ENCODE measurements at regions not wholly inside any gene's neighbourhood (a gene's known extent, or its start where the extent isn't known, plus 50 kb on each side); places are given as distances from the start of the nearest gene placed in this dataset.
"Not testable (repeated sequence)": the region's sequence is repeated elsewhere in the genome, so short reads cannot be mapped to it uniquely, and the experiment has no call there.

DNA sequence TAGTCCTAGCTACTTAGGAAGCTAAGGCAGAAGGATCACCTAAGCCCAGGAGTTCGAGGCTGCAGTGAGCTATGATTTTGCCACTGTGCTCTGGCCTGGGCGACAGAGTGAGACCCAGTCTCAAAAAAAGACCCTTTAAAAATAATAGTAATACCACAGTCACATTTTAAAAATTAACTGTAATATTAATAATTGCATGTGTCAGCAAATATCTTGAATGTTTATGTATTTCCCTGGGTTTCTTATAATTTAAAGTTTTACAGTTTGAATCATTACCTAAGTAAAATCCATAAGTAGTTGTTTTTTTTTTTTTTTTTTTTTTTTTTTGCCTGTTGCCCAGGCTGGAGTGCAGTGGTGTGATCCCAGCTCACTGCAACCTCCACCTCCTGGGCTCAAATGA is 69.2 kb downstream of the LYZL2 start:
- DNase-seq, result no peak

DNA sequence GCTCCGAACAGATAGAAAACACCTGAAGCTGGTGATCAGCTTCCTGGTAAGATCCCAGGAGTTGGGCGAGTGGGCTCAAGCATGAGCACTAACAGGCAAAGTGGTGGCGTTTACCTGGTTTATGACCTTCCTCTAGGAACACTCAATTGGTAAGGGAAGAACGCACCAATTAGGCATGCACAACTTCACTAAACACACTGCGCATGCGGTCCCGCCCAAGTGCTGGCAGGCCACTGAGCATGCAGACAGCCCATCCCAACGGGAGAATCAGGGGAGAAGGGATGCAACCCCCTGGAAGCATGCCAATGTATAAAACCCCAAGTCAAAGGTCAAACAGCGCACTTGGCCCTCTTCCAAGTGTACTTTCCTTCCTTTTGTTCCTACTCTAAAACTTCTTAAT is 70.4 kb downstream of the LYZL2 start:
- DNase-seq, result no peak

DNA sequence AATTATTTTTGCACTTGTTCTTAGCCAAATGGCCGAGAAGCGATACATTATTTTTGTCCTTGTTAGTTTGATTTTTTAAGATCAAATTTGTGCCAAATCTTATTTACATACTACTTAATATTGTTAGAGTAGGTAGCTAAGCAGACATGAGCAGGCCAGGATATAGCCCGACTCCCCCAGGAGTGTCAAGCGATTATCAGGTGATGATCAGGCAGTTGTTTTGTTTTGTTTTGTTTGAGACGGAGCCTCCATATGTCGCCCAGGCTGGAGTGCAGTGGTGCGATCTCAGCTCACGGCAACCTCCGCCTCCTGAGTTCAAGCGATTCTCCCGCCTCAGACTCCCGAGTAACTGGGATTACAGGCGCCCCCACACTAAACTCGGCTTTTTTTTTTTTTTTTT is 71.1 kb downstream of the LYZL2 start:
- no peak for DNase-seq

DNA sequence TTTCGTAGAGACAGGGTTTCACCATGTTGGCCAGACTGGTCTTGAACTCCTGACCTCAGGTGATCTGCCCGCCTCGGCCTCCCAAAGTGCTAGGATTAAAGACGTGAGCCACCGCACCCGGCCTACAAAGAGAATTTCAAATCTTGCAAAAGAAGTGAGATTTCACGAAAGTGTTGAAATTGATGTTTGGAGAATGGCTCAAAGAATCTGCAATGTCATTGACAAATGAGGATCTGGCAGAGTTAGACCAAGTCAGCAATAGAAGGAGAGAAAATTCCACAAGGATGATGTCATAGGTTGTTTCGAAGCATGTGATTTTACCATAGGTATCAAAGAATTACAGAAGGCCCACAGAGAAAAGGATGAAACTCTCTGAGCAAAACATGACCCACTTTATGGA is 71.7 kb downstream of the LYZL2 start:
- DNase-seq, result peak; percentile 47

DNA sequence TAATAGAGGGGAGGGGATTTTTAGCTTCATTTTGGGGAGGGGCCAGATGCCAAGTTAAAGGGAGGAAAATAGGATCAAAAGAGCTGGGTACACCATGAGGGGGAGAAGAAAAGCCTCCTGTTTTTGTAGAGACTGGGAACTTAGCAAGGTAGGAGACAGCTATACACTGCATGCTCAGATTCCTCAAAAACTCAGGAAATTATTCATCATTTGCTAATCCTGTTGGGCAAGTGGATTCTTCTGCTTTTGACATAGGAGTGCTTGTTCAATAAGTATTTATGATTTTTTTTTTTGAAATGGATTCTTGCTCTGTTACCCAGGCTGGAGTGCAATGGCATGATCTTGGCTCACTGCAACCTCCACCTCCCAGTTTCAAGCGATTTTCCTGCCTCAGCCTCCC is 73.4 kb downstream of the LYZL2 start:
- no peak for DNase-seq

DNA sequence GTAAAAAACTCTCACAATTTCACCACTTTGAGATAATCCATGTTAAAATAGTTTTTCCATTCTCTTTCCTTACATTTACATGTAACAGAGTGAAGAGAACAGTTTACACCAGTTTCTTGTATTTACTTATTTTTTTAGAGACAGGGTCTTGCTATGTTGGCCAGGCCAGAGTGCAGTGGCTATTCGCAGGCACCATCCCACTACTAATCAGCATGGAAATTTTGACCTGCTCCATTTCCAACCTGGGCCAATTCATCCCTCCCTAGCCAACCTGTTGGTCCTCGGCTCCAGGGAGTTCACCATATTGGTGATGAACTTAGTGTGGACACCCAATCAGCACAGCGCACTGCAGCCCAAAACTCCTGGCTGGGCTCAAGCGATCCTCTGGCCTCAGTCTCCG is 74.1 kb downstream of the LYZL2 start:
- DNase-seq, result no peak

DNA sequence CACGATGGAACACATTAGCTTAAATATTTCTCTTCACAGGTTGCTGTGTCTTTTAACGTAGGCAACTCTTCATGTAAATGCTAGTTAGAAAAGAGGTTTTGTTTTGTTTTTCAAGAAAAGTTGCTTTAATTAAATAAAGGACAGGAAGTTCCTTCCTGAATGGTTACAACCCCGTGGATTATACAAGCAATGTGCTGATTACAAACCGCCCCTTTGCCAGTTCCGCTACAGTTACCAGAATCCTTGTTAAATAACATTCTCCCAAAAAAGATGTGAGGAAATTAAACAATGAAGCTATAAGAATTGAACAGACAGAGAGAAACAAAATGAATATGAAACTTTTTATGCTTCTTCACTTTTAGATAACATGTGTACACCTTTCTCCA is 75.1 kb downstream of the LYZL2 start:
- DNase-seq, result no peak

DNA sequence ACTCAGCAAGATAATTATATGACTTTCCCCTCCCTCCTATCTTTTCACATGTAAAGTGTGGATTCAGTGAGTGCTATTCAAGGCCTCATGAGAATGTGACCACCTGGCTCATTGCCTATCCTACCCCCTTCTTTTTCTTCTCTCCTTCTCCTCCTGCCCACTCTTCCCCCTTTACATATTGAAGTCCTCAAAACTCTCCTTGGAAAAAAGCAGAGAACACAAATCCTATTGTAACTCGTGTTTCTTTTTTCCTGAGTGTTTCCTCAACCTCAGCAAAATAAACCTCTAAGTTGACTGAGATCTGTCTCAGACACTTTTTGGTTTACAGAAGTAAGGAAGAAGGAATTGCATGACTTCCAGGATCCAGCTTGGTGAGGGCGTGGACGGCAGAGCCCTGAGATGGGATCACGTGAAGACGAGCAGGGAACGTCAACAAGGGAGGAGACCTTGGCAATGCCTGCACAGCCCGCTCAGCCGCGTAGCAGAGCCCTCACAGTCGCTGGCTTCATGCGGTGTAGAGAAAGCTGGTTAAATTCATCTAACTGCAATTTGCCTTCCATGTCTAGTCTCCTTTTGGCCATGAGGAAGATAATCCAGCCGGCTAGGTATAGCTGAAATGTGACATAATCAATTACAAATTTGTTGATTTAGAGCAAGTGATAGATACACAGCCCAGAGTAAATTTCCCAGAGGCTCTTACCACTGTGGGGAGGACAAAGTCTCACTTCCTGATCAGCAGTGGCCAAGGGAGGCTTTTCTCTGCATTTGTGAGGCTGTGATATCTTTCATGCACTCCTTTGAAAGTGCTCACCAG is 75.7 kb downstream of the LYZL2 start:
- DNase-seq, result peak; percentile 65

DNA sequence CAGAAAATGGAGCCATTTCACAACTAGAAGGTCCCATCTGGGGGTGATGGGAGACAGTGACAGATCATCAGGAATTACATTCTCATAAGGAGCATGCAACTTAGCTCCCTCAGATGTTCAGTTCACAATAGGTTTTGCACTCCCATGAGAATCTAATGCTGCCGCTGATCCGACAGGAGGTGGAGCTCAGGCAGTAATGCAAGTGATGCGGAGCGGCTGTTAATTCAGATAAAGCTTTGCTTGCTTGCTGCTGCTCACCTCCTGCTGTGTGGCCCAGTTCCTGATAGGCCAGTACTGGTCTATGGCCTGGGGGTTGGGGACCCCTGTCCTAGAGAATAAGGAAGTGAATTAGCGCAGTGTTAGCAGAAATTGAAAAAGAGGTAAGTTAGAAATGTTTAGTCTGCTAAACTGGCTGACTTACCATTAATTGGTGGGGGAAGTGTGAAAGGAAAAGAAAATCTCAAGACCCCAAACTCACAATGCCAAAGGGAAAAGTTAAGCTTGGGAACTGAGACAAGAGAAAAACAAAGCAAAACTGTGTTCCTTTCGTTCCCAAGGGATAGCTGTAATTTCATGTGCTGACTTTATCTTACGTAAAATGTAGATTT is 76.4 kb downstream of the LYZL2 start:
- peak; percentile 82 for DNase-seq

DNA sequence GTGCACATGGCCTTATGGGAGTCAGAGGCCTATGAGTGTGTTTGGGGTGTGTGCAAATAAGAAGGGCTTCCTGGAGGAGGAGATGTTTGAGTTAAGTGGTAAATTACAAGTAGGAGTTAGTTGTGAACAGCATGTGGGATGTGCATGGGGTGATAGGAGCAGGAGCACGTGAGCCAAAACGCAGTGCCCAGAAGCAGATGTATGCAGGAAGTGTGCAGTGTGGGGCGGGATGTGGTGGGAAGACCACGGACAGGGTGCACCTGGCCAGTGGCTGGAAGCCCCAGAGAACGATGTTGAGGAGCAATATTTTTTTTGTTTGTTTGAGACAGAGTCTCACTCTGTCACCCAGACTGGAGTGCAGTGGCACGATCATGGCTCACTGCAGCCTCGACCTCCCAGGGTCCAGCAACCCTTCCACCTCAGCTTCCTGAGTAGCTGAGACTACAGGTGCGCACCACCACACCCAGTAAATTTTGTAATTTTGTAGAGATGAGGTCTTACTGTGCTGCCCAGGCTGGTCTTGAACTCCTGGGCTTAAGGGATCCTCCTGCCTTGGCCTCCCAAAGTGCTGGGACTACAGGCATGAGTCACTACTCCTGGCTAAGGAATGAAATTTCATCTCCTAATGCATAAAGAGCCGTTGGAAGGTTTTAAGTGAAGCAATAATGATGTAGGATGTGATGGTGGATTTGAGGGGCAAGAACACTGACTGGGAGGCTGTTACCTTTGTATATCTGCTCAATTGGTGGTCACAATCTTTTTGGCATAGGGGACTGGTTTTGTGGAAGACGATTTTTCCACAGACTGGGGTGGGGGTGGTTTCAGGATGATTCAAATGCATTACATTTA is 78.4 kb downstream of the LYZL2 start:
- DNase-seq, result no peak

DNA sequence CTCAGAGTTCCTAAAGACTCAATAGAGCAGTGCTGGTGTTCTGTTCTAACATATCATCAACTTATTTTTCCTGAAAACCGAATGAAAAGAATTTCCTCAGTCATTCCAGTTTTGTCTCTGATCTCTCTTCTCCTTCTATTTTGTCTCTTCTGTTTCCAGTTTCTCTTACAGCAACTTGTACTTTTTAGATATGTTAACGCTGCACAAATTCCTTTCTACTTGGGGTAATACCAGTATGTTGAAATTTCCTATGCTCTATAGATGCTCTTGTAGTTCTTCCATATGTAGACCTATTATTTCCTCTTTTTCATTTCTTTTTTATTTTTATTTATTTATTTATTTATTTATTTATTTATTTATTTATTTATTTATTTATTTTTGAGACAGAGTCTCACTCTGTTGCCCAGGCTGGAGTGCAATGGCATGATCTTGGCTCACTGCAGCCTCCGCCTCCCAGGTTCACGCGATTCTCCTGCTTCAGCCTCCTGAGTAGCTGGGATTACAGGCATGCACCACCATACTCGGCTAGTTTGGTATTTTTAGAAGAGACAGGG is 80.3 kb downstream of the LYZL2 start:
- DNase-seq, result not testable (repeated sequence)

DNA sequence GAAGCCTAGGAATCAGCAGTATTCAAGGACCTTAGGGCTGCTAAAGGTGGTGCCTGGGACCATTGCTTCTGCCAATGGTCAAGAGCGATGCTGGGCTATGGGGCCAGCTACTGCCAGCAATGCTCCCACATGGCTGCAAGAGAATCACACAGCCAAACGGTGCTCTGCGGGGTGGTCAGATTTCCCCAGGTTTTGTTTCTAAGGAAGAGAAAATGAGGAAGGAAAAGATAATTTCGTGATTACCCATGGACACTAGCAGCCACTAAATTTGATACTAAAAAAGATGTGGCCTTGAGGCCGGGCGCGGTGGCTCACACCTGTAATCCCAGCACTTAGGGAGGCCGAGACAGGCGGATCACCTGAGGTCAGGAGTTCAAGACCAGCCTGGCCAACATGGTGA is 83.0 kb downstream of the LYZL2 start:
- no peak for DNase-seq

DNA sequence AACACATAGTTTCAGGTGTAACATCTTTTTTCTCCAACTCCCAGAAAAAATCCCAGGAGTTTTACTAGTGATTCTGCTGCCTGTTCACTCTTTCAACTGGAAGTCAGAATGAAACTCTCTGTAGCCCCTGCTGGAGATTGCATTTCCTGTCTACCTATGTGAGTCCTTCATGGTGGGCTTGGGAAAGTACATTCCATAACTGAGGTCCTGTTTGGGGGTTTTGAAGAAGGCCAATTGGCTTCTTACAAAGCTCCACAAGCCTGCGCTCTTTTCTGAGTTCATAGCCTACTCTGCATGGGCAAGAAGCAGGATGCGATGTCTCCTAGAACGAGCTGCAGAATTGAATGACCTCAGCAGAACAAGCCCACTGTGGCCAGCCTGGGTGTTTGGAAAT is 86.7 kb downstream of the LYZL2 start:
- DNase-seq, result no peak

DNA sequence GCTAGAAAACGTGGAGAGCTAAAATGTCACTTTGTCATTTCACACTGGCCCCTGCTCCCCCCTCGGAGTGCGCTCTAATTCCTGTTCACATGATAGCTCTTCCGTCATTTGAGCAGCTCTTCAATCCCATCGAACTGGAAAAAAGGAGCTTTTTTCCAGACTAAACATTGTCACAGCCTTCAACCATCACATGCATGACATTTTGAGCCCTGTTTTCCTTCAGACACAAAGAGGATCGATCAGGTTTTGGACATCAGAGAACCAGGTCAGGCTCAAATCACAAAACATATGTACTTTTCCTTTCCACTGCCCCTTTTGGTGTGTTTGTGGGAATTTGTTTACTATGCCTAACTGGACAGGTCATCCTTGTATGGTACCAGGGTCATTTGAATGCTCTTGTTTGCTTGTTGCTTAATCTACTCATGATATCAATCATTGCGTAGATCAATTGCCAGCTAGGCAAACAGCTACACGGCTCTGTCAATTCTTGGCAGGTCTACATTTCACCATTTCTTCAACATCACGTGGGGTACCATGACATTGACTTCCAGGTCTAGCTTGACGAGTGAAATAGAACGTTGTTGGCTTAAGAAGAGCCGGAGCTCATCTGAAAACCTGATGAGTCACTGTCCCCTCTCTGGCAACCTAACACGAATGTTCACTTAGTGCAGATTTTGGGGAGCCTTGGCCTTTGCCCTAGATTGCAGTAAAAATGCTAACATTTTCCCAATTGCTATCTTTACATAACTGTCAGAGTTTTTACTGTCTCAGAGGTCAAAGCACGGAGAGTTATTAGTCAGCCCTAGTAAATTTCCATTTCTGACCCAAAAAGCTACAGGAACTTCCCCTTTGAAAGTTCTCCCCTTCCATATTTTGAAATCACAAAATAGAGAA is 87.3 kb downstream of the LYZL2 start:
- peak; percentile 44 for DNase-seq

DNA sequence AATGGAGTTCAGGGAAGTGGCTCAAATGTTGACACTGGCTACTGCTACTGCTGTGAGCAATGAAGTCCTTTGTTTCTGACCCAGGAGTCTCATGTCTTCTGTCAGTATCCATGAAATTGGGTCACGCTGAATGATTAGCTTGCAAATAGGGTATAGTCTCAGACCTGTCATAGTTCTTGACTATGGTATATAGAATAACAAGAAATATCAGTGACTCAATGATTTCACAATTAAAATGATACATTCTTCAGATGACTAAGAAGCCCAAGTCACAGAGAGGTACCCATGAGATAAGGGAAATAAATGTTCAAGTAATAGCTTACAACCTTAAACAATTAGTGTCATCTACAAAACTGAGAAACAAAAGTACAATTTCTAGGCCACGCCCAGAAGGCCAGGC is 89.3 kb downstream of the LYZL2 start:
- DNase-seq, result no peak

DNA sequence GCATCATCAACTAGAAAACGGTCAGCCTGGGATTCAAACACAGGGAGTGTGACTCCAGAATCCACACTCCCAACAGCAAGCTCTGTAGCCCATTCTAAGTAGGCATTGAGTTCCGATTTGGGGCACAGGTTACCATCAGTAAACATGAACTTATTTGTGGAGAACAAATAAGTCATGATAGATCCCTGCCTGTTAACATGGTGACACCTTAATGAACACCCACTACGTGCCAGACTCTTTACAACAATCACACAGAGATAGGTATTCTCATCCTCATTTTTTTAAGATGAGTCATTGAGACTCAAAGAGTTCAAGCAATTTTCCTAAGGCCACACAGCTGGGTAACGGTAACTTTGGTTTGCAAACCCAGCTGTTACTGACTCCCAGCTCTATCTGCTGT is 91.5 kb downstream of the LYZL2 start:
- DNase-seq, result no peak

DNA sequence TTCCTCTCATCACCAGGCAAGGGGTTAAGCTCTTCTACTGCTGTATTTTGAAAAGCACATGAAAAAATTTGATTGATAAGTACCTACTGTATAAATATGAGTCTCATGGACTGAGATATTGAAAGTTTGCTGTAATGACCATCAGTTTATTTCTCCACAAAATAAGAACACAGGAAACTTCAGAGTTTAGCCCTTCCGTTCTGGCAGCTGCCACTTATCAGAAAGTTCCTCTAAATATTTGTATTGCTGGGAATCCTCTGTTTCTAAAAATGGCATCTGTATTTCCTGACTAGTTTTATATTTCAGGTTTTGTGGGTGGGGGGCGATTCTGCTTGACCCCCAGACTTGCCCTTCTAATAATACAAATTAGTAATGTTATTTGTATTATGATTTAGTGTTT is 92.0 kb downstream of the LYZL2 start:
- no peak for DNase-seq

DNA sequence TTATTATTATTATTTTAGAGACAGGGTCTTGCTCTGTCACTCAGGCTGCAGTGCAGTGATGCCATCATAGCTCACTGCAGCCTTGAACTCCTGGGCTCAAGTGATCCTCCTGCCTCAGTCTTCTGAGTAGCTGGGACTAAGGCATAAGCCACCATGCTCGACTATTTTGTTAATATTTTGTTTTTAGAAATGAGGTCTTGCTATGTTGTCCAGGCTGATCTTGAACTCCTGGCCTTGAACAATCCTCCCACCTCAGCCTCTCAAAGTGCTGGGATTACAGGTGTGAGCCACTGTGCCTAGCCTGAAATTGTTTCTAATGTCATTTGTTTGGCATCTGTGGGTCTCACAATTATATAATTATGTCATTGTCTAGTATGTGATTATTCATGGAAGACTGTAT is 92.4 kb downstream of the LYZL2 start:
- DNase-seq, result not testable (repeated sequence)

DNA sequence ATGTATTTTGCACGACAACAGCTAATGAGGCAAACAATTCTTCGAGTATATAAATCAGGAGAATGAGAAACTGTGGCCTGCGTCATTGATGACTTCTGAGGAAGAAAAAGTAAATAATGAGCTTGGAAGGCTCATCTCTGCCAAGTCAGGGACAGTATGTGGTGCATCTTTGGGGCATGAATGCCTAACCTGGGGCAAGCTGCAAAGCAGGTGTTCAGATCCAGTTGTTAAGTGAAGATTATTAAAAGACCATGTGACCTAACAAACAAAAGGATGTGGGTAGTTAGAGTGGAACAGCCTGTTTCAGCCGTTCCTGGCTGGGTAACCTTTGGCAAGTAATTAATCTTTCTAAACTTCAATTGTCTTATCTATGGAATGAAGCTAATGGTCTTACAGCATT is 93.0 kb downstream of the LYZL2 start:
- DNase-seq, result no peak

DNA sequence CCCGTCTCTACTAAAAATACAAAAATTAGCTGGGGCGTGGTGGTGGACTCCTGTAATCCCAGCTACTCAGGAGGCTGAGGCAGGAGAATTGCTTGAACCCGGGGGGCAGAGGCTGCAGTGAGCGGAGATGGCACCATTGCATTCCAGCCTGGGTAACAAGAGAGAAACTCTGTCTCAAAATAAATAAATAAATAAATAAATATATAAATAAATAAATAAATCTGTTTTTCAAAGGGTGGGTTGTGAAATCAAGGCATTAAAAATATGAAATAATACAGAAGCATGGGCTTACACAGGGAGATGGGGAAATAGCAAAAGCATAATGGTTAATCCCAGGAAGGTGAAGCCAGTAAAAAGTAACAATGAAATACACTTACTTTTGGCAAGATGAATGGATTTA is 93.9 kb downstream of the LYZL2 start:
- no peak for DNase-seq

DNA sequence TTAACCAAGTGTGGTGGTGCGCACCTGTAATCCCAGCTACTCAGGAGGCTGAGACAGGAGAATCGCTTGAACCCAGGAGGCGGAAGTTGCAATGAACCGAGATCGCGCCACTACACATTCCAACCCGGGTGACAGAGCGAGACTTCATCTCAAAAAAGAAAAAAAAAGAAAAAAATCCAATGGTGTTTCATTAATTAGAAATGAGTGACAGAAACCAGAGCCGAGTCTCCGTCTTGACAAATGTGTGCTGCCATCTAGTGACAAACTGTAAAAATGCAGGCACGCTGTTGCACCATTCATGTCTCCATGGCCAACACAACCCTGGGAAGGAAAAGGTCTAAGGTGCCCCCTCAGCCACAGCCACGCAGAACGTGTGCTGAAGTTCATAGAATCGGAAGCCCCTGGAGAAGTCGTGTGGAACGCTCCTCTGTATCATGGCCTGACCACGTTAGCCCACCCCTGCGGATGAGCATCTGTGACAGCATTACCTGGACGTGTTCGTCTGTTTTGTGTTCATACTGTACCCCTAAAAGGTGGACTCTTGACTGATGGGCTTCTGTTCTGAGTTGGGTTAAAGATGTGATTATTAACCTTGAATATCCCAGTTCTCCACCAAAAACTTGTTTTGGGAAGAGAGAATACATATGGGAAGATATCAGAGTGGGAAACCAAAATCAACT is 94.9 kb downstream of the LYZL2 start:
- DNase-seq, result peak; percentile 92

Measured in eye (tissue), 1 donor.